ENCODE measurements at regions not wholly inside any gene's neighbourhood (a gene's known extent, or its start where the extent isn't known, plus 50 kb on each side); places are given as distances from the start of the nearest gene placed in this dataset.

GRCh38 chr7:53812135-53812534, 730.0 kb upstream of the VSTM2A start:
- no peaks in the 10 kb centered on the region for H3K79me2 ChIP-seq (ENCODE audit: insufficient read depth, low read length)
- peaks cover 3% of the 10 kb centered on the region for H3K4me1 ChIP-seq (ENCODE audit: insufficient read depth, low read length, poor library complexity, severe bottlenecking)
- H3K4me3 ChIP-seq (ENCODE audit: low read length, poor library complexity, severe bottlenecking) = peak overlapping the region; percentile 72
- H3K9me3 ChIP-seq (ENCODE audit: insufficient read depth, low read depth, low read length) = no peaks in the 10 kb centered on the region
- no peaks in the 10 kb centered on the region for H3K36me3 ChIP-seq (ENCODE audit: insufficient read depth, low read length)
- no peak overlapping the region for H3K9ac ChIP-seq (ENCODE audit: low read depth, low read length, poor library complexity, severe bottlenecking)
- no peaks in the 10 kb centered on the region for H3K9me2 ChIP-seq (replicated peaks; ENCODE audit: low read depth, low read length)
- no peaks in the 10 kb centered on the region for H4K20me1 ChIP-seq (ENCODE audit: insufficient read depth, low read length, poor library complexity, severe bottlenecking)
- peak overlapping the region; percentile 21 for H3K4me2 ChIP-seq (ENCODE audit: low read depth, low read length, poor library complexity, severe bottlenecking)
- H3K27me3 ChIP-seq (ENCODE audit: insufficient read depth, low read length, poor library complexity, severe bottlenecking) = no peaks in the 10 kb centered on the region
- TF ChIP-seq, protein P1, sequence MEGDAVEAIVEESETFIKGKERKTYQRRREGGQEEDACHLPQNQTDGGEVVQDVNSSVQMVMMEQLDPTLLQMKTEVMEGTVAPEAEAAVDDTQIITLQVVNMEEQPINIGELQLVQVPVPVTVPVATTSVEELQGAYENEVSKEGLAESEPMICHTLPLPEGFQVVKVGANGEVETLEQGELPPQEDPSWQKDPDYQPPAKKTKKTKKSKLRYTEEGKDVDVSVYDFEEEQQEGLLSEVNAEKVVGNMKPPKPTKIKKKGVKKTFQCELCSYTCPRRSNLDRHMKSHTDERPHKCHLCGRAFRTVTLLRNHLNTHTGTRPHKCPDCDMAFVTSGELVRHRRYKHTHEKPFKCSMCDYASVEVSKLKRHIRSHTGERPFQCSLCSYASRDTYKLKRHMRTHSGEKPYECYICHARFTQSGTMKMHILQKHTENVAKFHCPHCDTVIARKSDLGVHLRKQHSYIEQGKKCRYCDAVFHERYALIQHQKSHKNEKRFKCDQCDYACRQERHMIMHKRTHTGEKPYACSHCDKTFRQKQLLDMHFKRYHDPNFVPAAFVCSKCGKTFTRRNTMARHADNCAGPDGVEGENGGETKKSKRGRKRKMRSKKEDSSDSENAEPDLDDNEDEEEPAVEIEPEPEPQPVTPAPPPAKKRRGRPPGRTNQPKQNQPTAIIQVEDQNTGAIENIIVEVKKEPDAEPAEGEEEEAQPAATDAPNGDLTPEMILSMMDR (conservative IDR thresholded peaks at IDR 0.05; ENCODE audit: low read length) = no peak
- TF ChIP-seq EZH2phosphoT487 (IDR thresholded peaks at IDR 0.05; ENCODE audit: borderline replicate concordance) = no peak
- no peaks in the 10 kb centered on the region for H3F3A ChIP-seq (ENCODE audit: low read depth)
- peak overlapping the region; percentile 78; the same call in 1 of the 2 replicates for H2AFZ ChIP-seq (ENCODE audit: low read length)

GRCh38 chr7:53835301-53835700, 706.9 kb upstream of the VSTM2A start:
- Histone ChIP-seq H4K20me1 (ENCODE audit: insufficient read depth, low read length, poor library complexity, severe bottlenecking) (no peaks in the 10 kb centered on the region), H3K9ac (ENCODE audit: low read depth, low read length, poor library complexity, severe bottlenecking) (no peak overlapping the region), H3F3A (ENCODE audit: low read depth) (no peaks in the 10 kb centered on the region), H3K4me1 (ENCODE audit: insufficient read depth, low read length, poor library complexity, severe bottlenecking) (no peaks in the 10 kb centered on the region), H3K4me2 (ENCODE audit: low read depth, low read length, poor library complexity, severe bottlenecking) (no peak overlapping the region), H2AFZ (ENCODE audit: low read length) (no peak overlapping the region), H3K9me2 (replicated peaks; ENCODE audit: low read depth, low read length) (no peaks in the 10 kb centered on the region), H3K4me3 (ENCODE audit: low read length, poor library complexity, severe bottlenecking) (no peak overlapping the region), H3K79me2 (ENCODE audit: insufficient read depth, low read length) (no peaks in the 10 kb centered on the region), H3K27me3 (ENCODE audit: insufficient read depth, low read length, poor library complexity, severe bottlenecking) (no peaks in the 10 kb centered on the region), H3K36me3 (ENCODE audit: insufficient read depth, low read length) (no peaks in the 10 kb centered on the region), H3K9me3 (ENCODE audit: insufficient read depth, low read depth, low read length) (peaks cover 4% of the 10 kb centered on the region; the same call in 1 of the 2 replicates)
- TF ChIP-seq EZH2phosphoT487 (IDR thresholded peaks at IDR 0.05; ENCODE audit: borderline replicate concordance) = no peak
- TF ChIP-seq, protein P1 (conservative IDR thresholded peaks at IDR 0.05; ENCODE audit: low read length) = no peak

DNA sequence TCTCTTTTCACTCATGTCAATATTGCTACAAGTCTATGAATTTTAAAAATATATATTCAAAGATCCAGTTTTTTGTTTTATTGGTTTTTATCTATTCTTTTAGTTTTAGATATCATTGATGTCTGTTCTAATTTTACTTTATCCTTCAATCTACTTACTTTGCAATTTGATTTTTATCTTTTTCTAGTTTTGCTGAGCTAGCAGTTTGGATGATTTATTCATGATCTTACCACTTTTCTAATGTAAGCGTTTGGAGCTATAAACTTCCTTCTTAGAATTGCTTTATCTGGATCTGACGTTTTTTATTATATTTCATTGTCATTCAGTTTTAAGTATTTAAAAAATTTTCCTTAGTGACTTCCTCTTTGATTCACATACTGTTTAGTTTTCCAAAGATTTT, 664.5 kb upstream of the VSTM2A start:
- Histone ChIP-seq H3K4me3 (ENCODE audit: low read length, poor library complexity, severe bottlenecking) (no peak overlapping the region), H4K20me1 (ENCODE audit: insufficient read depth, low read length, poor library complexity, severe bottlenecking) (no peaks in the 10 kb centered on the region), H3K9ac (ENCODE audit: low read depth, low read length, poor library complexity, severe bottlenecking) (no peak overlapping the region), H3K79me2 (ENCODE audit: insufficient read depth, low read length) (no peaks in the 10 kb centered on the region), H3F3A (ENCODE audit: low read depth) (no peaks in the 10 kb centered on the region), H3K9me3 (ENCODE audit: insufficient read depth, low read depth, low read length) (no peaks in the 10 kb centered on the region), H2AFZ (ENCODE audit: low read length) (no peak overlapping the region), H3K4me2 (ENCODE audit: low read depth, low read length, poor library complexity, severe bottlenecking) (no peak overlapping the region), H3K9me2 (replicated peaks; ENCODE audit: low read depth, low read length) (no peaks in the 10 kb centered on the region), H3K4me1 (ENCODE audit: insufficient read depth, low read length, poor library complexity, severe bottlenecking) (no peaks in the 10 kb centered on the region), H3K27me3 (ENCODE audit: insufficient read depth, low read length, poor library complexity, severe bottlenecking) (no peaks in the 10 kb centered on the region), H3K36me3 (ENCODE audit: insufficient read depth, low read length) (no peaks in the 10 kb centered on the region)
- TF ChIP-seq EZH2phosphoT487 (IDR thresholded peaks at IDR 0.05; ENCODE audit: borderline replicate concordance) = no peak
- TF ChIP-seq, protein P1 (conservative IDR thresholded peaks at IDR 0.05; ENCODE audit: low read length) = no peak

All from Loucy (cell line).